GM21515 (cell line): ENCODE measurements at regions not wholly inside any gene's neighbourhood (a gene's known extent, or its start where the extent isn't known, plus 50 kb on each side); places are given as distances from the start of the nearest gene placed in this dataset.

Experiments used
- ATAC-seq: cut with Tn5 transposase; IDR thresholded peaks from one replicate; pipeline ENCODE4 v1.9.1; 2021; ENCODE audit not compliant: unreplicated experiment

- ATAC-seq = no peak
Observed at GRCh38 chr6:51513891-51514747, 573.3 kb downstream of the PKHD1 start.

- ATAC-seq = no peak
Observed at GRCh38 chr6:51514748-51515402, 572.5 kb downstream of the PKHD1 start.

- no peak for ATAC-seq
Observed at GRCh38 chr6:51526049-51526448, 561.4 kb downstream of the PKHD1 start.

GRCh38 chr6:51526922-51527321 lies 560.5 kb downstream of the PKHD1 start:
- ATAC-seq = no peak

GRCh38 chr6:51528556-51528955 lies 558.9 kb downstream of the PKHD1 start:
- ATAC-seq = no peak

- no peak for ATAC-seq
Observed at GRCh38 chr6:51529240-51529639, 558.2 kb downstream of the PKHD1 start.

- ATAC-seq = no peak
Observed at GRCh38 chr6:51531623-51532022, 555.8 kb downstream of the PKHD1 start.

GRCh38 chr6:51533962-51534361 lies 553.5 kb downstream of the PKHD1 start:
- ATAC-seq = no peak

GRCh38 chr6:51535327-51535726 lies 552.1 kb downstream of the PKHD1 start:
- ATAC-seq = no peak

- no peak for ATAC-seq
Observed at GRCh38 chr6:51536728-51537127, 550.7 kb downstream of the PKHD1 start.

GRCh38 chr6:51541847-51542246 lies 545.6 kb downstream of the PKHD1 start:
- ATAC-seq = no peak

GRCh38 chr6:51542475-51542874 lies 544.9 kb downstream of the PKHD1 start:
- no peak for ATAC-seq

GRCh38 chr6:51550243-51550642 lies 537.2 kb downstream of the PKHD1 start:
- ATAC-seq = no peak

- ATAC-seq = no peak
Observed at GRCh38 chr6:51552435-51552834, 535.0 kb downstream of the PKHD1 start.

- ATAC-seq = no peak
Observed at GRCh38 chr6:51553246-51554015, 534.0 kb downstream of the PKHD1 start.

- no peak for ATAC-seq
Observed at GRCh38 chr6:51554029-51554428, 533.4 kb downstream of the PKHD1 start.

GRCh38 chr6:51559059-51559458 lies 528.4 kb downstream of the PKHD1 start:
- ATAC-seq = no peak

GRCh38 chr6:51562198-51562597 lies 525.2 kb downstream of the PKHD1 start:
- ATAC-seq = peak; percentile 90
